ENCODE measurements at regions not wholly inside any gene's neighbourhood (a gene's known extent, or its start where the extent isn't known, plus 50 kb on each side); places are given as distances from the start of the nearest gene placed in this dataset.

- CTCF ChIA-PET, result no interaction called here
Measured at GRCh38 chrX:68995780-68996551, 167.1 kb downstream of the EFNB1 start.

DNA sequence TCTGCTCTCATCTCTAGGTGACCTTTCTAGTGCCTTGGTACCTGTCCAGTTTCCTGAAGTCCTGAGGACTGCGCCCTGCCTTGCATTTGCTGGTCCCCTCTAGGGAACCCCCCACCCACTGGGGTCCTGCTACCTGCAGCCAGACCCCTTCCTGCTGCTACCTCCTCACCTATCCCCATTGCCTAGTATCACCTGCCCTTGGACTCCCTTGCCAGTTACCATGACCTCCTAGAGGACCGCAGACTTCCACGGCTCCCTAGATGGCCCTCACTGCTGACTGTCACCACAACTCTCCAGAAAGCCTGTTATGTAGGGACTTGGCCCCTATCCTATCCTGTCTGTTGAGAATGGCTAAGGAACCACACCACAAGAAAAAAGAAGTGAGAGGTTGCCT is 166.6 kb downstream of the EFNB1 start:
- no peaks in the 10 kb centered on the region for H3K4me1 ChIP-seq (ENCODE audit: control insufficient read depth in 1 of 2, extremely low read depth in 1 of 2, insufficient read depth in 2 of 2, low read length in 2 of 2)
- CTCF ChIA-PET, result no interaction called here
- no peak overlapping the region for H3K4me3 Mint-ChIP-seq
- H3K9me3 Mint-ChIP-seq, result no peaks in the 10 kb centered on the region
- no peaks in the 10 kb centered on the region for H3K9me3 ChIP-seq
- no peak overlapping the region for H3K27ac Mint-ChIP-seq
- no peaks in the 10 kb centered on the region for H3K36me3 ChIP-seq (ENCODE audit: control insufficient read depth in 2 of 2, extremely low read depth in 1 of 2, insufficient read depth in 1 of 2, low read length in 1 of 2)
- no peak overlapping the region for H3K27ac ChIP-seq (ENCODE audit: low read length)
- H3K27me3 Mint-ChIP-seq, result peaks cover 2 to 12% of the 10 kb centered on the region in 2 donors
- ATAC-seq (replicated peaks in 1 of 4) (no peak), DNase-seq (peak in 1 of 35 experiments; percentile 1)
- peaks cover 0 to 2% of the 10 kb centered on the region in 2 experiments for H3K27me3 ChIP-seq (replicated peaks in 1 of 2; ENCODE audit: control insufficient read depth in 2 of 2, extremely low read depth in 1 of 2, insufficient read depth in 2 of 2, low read length in 1 of 2)
- POLR2A ChIA-PET, result no interaction called here
- H3K4me1 Mint-ChIP-seq, result no peaks in the 10 kb centered on the region
- H3K36me3 Mint-ChIP-seq, result no peaks in the 10 kb centered on the region
- H3K4me3 ChIP-seq (ENCODE audit: control insufficient read depth in 1 of 2, extremely low read depth in 1 of 2, low read length in 1 of 2), result no peak overlapping the region
- 88% methylated on average over 1 of the region's 3 CpGs for WGBS (ENCODE audit: insufficient coverage)

More at GRCh38 chrX:68995780-68996551, 167.1 kb downstream of the EFNB1 start:
- Histone ChIP-seq H3K27me3 (replicated peaks in 1 of 2; ENCODE audit: control insufficient read depth in 2 of 2, extremely low read depth in 1 of 2, insufficient read depth in 2 of 2, low read length in 1 of 2) (peaks cover 0 to 2% of the 10 kb centered on the region in 2 experiments), H3K9me3 (no peaks in the 10 kb centered on the region), H3K4me1 (ENCODE audit: control insufficient read depth in 1 of 2, extremely low read depth in 1 of 2, insufficient read depth in 2 of 2, low read length in 2 of 2) (no peaks in the 10 kb centered on the region), H3K4me3 (ENCODE audit: control insufficient read depth in 1 of 2, extremely low read depth in 1 of 2, low read length in 1 of 2) (no peak overlapping the region), H3K27ac (ENCODE audit: low read length) (no peak overlapping the region), H3K36me3 (ENCODE audit: control insufficient read depth in 2 of 2, extremely low read depth in 1 of 2, insufficient read depth in 1 of 2, low read length in 1 of 2) (no peaks in the 10 kb centered on the region)
- no peak for ATAC-seq (replicated peaks in 1 of 4)
- Mint-ChIP-seq H3K4me1 (no peaks in the 10 kb centered on the region), H3K36me3 (no peaks in the 10 kb centered on the region), H3K9me3 (no peaks in the 10 kb centered on the region), H3K27ac (no peak overlapping the region), H3K4me3 (no peak overlapping the region), H3K27me3 (peaks cover 2 to 12% of the 10 kb centered on the region in 2 donors)
- POLR2A ChIA-PET, result no interaction called here
- peak in 1 of 35 experiments; percentile 0 for DNase-seq
- WGBS (ENCODE audit: insufficient coverage), result 89% methylated on average over 5 of the region's 21 CpGs

- ChIA-PET CTCF (no interaction called here), POLR2A (no interaction called here)
- ATAC-seq (replicated peaks in 1 of 4), result no peak
- H3K27me3 ChIP-seq (replicated peaks in 1 of 2; ENCODE audit: control insufficient read depth in 2 of 2, extremely low read depth in 1 of 2, insufficient read depth in 2 of 2, low read length in 1 of 2), result peaks cover 0 to 2% of the 10 kb centered on the region in 2 experiments
- H3K27ac ChIP-seq (ENCODE audit: low read length), result no peak overlapping the region
- no peaks in the 10 kb centered on the region for H3K9me3 Mint-ChIP-seq
- no peak for DNase-seq
- no peaks in the 10 kb centered on the region for H3K36me3 ChIP-seq (ENCODE audit: control insufficient read depth in 2 of 2, extremely low read depth in 1 of 2, insufficient read depth in 1 of 2, low read length in 1 of 2)
- H3K4me3 ChIP-seq (ENCODE audit: control insufficient read depth in 1 of 2, extremely low read depth in 1 of 2, low read length in 1 of 2), result no peak overlapping the region
- H3K27ac Mint-ChIP-seq, result no peak overlapping the region
- H3K4me1 Mint-ChIP-seq, result no peaks in the 10 kb centered on the region
- H3K27me3 Mint-ChIP-seq, result peaks cover 2 to 12% of the 10 kb centered on the region in 2 donors
- no peak overlapping the region for H3K4me3 Mint-ChIP-seq
- no peaks in the 10 kb centered on the region for H3K4me1 ChIP-seq (ENCODE audit: control insufficient read depth in 1 of 2, extremely low read depth in 1 of 2, insufficient read depth in 2 of 2, low read length in 2 of 2)
- H3K36me3 Mint-ChIP-seq, result no peaks in the 10 kb centered on the region
- H3K9me3 ChIP-seq, result no peaks in the 10 kb centered on the region
- no CpG with 5 or more reads among the region's 2 CpGs for WGBS (ENCODE audit: insufficient coverage)
Measured at GRCh38 chrX:68994891-68995255, 166.1 kb downstream of the EFNB1 start.

GRCh38 chrX:68994135-68994890 is 165.5 kb downstream of the EFNB1 start:
- Histone ChIP-seq H3K36me3 (ENCODE audit: control insufficient read depth in 2 of 2, extremely low read depth in 1 of 2, insufficient read depth in 1 of 2, low read length in 1 of 2) (no peaks in the 10 kb centered on the region), H3K27ac (ENCODE audit: low read length) (no peak overlapping the region), H3K4me1 (ENCODE audit: control insufficient read depth in 1 of 2, extremely low read depth in 1 of 2, insufficient read depth in 2 of 2, low read length in 2 of 2) (no peaks in the 10 kb centered on the region), H3K9me3 (no peaks in the 10 kb centered on the region), H3K4me3 (ENCODE audit: control insufficient read depth in 1 of 2, extremely low read depth in 1 of 2, low read length in 1 of 2) (no peak overlapping the region), H3K27me3 (replicated peaks in 1 of 2; ENCODE audit: control insufficient read depth in 2 of 2, extremely low read depth in 1 of 2, insufficient read depth in 2 of 2, low read length in 1 of 2) (peaks cover 0 to 2% of the 10 kb centered on the region in 2 experiments)
- 14% methylated on average over 2 of the region's 7 CpGs for WGBS (ENCODE audit: insufficient coverage)
- POLR2A ChIA-PET, result no interaction called here
- Mint-ChIP-seq H3K9me3 (no peaks in the 10 kb centered on the region), H3K27ac (no peak overlapping the region), H3K36me3 (no peaks in the 10 kb centered on the region), H3K4me1 (no peaks in the 10 kb centered on the region), H3K27me3 (peaks cover 2 to 12% of the 10 kb centered on the region in 2 donors), H3K4me3 (no peak overlapping the region)
- ATAC-seq (replicated peaks in 1 of 4) (no peak), DNase-seq (peak in 1 of 35 experiments; percentile 4)
- CTCF ChIA-PET, result no interaction called here

GRCh38 chrX:68992821-68993397 is 164.1 kb downstream of the EFNB1 start:
- POLR2A ChIA-PET, result no interaction called here
- no peaks in the 10 kb centered on the region for H3K9me3 Mint-ChIP-seq
- H3K27ac Mint-ChIP-seq, result no peak overlapping the region
- Histone ChIP-seq H3K27me3 (replicated peaks in 1 of 2; ENCODE audit: control insufficient read depth in 2 of 2, extremely low read depth in 1 of 2, insufficient read depth in 2 of 2, low read length in 1 of 2) (peaks cover 0 to 2% of the 10 kb centered on the region in 2 experiments), H3K4me1 (ENCODE audit: control insufficient read depth in 1 of 2, extremely low read depth in 1 of 2, insufficient read depth in 2 of 2, low read length in 2 of 2) (no peaks in the 10 kb centered on the region), H3K27ac (ENCODE audit: low read length) (no peak overlapping the region), H3K9me3 (no peaks in the 10 kb centered on the region), H3K36me3 (ENCODE audit: control insufficient read depth in 2 of 2, extremely low read depth in 1 of 2, insufficient read depth in 1 of 2, low read length in 1 of 2) (no peaks in the 10 kb centered on the region), H3K4me3 (ENCODE audit: control insufficient read depth in 1 of 2, extremely low read depth in 1 of 2, low read length in 1 of 2) (no peak overlapping the region)
- DNase-seq (peak in 1 of 35 experiments; percentile 4), ATAC-seq (replicated peaks in 1 of 4) (no peak)
- H3K4me3 Mint-ChIP-seq, result no peak overlapping the region
- peaks cover 2 to 14% of the 10 kb centered on the region in 2 donors for H3K27me3 Mint-ChIP-seq
- CTCF ChIA-PET, result no interaction called here
- no peaks in the 10 kb centered on the region for H3K36me3 Mint-ChIP-seq
- no peaks in the 10 kb centered on the region for H3K4me1 Mint-ChIP-seq
- WGBS (ENCODE audit: insufficient coverage), result no CpG with 5 or more reads among the region's 7 CpGs

- DNase-seq (peak in 1 of 35 experiments; percentile 3), ATAC-seq (replicated peaks in 1 of 4) (no peak)
- no peak overlapping the region for H3K4me3 Mint-ChIP-seq
- ChIA-PET CTCF (no interaction called here), POLR2A (no interaction called here)
- Histone ChIP-seq H3K36me3 (ENCODE audit: control insufficient read depth in 2 of 2, extremely low read depth in 1 of 2, insufficient read depth in 1 of 2, low read length in 1 of 2) (no peaks in the 10 kb centered on the region), H3K4me3 (ENCODE audit: control insufficient read depth in 1 of 2, extremely low read depth in 1 of 2, low read length in 1 of 2) (no peak overlapping the region), H3K9me3 (no peaks in the 10 kb centered on the region), H3K27me3 (replicated peaks in 1 of 2; ENCODE audit: control insufficient read depth in 2 of 2, extremely low read depth in 1 of 2, insufficient read depth in 2 of 2, low read length in 1 of 2) (peaks cover 0 to 2% of the 10 kb centered on the region in 2 experiments), H3K4me1 (ENCODE audit: control insufficient read depth in 1 of 2, extremely low read depth in 1 of 2, insufficient read depth in 2 of 2, low read length in 2 of 2) (no peaks in the 10 kb centered on the region), H3K27ac (ENCODE audit: low read length) (no peak overlapping the region)
- H3K36me3 Mint-ChIP-seq, result no peaks in the 10 kb centered on the region
- H3K27ac Mint-ChIP-seq, result no peak overlapping the region
- no peaks in the 10 kb centered on the region for H3K9me3 Mint-ChIP-seq
- H3K27me3 Mint-ChIP-seq, result peaks cover 2 to 8% of the 10 kb centered on the region in 2 donors
- no CpG with 5 or more reads among the region's 3 CpGs for WGBS (ENCODE audit: insufficient coverage)
- no peaks in the 10 kb centered on the region for H3K4me1 Mint-ChIP-seq
Measured at GRCh38 chrX:68991691-68992345, 163.0 kb downstream of the EFNB1 start.

Data from T-cell (primary cell).